Muscle of arm (tissue), 1 donor: ENCODE measurements at regions not wholly inside any gene's neighbourhood (a gene's known extent, or its start where the extent isn't known, plus 50 kb on each side); places are given as distances from the start of the nearest gene placed in this dataset.
"Not testable (repeated sequence)": the region's sequence is repeated elsewhere in the genome, so short reads cannot be mapped to it uniquely, and the experiment has no call there.

Experiments
- DNase-seq: peaks from one replicate; pipeline ENCODE4 v3.0.0-alpha.2; 2013

- no peak for DNase-seq
Measured at GRCh38 chr18:30450927-30451326, 591.6 kb downstream of the DSC3 start.

DNA sequence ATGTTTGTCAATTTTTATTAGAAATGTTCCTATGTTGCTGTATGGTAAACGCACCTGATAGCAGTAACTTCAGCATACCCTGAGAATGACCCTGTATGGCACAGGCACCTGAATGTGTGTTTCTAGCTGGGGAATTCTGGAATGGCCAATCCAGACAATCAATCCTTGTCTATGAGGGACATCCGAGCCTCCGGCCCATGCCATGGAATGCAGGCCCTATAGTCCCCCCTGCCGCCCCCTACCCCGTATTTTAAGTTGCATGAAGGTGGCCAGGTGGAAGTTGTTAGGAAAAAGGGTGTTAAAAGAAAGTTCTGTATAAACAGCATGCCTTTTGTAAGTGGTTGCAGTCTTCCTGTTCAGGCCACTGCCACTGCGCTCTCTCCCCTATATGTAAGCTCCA is 595.9 kb downstream of the DSC3 start:
- no peak for DNase-seq

DNA sequence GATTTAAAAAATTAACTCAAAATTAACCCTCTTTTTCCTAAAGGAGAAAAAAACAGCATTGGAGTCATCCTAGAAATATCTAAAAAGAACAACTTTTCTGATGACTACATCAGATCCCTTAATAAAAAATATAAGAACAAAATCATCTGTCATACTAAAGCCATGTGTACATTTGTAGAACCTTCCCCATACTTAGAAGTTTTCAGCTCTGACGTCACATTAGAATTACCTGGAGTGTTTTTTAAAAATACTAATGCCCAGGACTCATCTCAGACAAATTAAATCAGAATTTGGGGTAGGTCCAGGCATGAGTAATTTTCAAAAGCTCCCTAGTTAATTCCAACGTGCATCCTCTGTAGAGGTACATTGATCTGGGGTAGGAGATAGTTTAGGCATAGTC is 598.0 kb downstream of the DSC3 start:
- DNase-seq: no peak

- no peak for DNase-seq
Measured at GRCh38 chr18:30440351-30440750, 602.2 kb downstream of the DSC3 start.

DNA sequence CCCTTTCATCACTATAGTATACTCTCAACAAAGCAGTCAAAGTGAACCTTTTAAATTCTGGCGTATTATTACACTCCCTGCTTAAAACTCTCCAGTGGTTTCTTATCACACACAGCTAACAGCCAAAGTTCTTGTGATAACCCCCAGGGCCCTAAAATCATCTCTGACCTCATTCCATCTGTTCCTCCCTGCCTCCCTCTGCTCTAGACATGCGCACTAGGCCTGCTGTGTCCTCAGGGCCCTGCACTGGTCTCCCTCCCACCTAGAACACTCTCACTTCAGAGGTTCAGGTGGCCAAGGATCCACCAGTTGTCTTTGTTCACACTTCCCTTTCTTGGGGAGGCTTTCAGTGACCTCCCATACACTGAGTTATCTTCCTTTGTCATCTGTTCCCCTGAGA is 603.4 kb downstream of the DSC3 start:
- DNase-seq: no peak

DNA sequence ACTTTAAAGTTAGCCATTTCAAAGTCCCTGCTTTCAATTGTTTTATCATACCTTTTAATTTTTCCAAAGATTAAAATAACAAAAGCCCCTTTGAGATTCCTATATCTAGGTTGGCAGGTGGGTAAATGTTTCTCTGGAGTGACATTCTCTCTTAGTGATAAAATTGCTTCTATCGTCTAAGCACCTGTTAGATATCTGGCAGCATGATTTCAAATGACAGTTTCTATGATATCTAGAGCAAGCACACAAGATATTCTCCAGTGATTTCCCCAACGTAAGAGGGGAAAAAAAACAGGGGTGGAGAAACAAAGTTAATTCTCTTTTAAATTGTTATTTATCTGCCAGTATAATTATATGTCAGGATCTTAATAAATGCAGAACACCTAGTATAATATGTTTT is 610.2 kb downstream of the DSC3 start:
- DNase-seq: no peak

- DNase-seq: not testable (repeated sequence)
Measured at GRCh38 chr18:30419399-30419798, 623.1 kb downstream of the DSC3 start.

- DNase-seq: no peak
Measured at GRCh38 chr18:30415903-30416302, 626.6 kb downstream of the DSC3 start.

DNA sequence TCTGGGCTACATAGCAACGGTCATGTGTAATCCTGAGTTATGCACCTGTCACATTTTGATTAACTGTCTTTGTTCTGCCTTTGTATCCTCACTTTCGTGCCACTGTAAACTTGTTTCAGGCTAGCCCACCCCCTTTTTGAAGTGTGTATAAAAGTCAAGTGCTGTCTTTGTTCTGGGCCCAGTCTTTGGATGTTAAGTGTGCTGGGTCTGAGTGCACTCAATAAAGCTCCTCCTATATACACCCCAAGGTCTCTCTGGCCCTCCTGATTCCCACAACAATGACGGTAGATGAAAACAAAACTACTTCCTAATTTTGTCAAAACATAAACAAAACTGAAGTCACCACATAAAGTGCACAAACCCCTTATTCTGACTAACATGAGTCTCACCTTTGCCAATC is 633.4 kb downstream of the DSC3 start:
- DNase-seq: no peak

- DNase-seq: no peak
Measured at GRCh38 chr18:30406728-30407127, 635.8 kb downstream of the DSC3 start.

GRCh38 chr18:30405038-30405437 is 637.5 kb downstream of the DSC3 start:
- no peak for DNase-seq

GRCh38 chr18:30404422-30404821 is 638.1 kb downstream of the DSC3 start:
- DNase-seq: no peak

- DNase-seq: no peak
Measured at GRCh38 chr18:30403278-30403677, 639.3 kb downstream of the DSC3 start.

- DNase-seq: no peak
Measured at GRCh38 chr18:30387401-30387800, 655.1 kb downstream of the DSC3 start.

DNA sequence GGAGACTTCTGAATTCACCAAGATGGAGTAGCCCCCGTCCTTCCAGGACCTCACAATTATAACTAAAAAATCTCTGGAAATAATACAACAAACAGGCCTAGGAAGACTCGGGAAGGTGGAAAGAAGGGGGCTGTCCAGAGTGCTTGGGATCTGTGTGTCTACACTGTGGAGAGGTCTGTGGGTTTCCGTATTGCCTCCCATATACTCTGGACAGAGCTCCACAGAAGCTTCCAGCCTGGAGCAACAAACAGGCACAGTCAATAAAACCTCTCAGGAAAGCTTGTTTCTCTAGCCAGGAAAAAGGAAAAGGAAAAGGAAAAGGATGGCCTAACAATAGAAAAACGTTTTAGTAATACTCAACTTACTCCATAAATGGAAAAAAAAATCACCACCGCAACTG is 655.9 kb downstream of the DSC3 start:
- no peak for DNase-seq

GRCh38 chr18:30385684-30386083 is 656.9 kb downstream of the DSC3 start:
- DNase-seq: no peak

GRCh38 chr18:30381826-30382225 is 660.7 kb downstream of the DSC3 start:
- DNase-seq: no peak

- DNase-seq: no peak
Measured at GRCh38 chr18:30378097-30378496, 664.4 kb downstream of the DSC3 start.

DNA sequence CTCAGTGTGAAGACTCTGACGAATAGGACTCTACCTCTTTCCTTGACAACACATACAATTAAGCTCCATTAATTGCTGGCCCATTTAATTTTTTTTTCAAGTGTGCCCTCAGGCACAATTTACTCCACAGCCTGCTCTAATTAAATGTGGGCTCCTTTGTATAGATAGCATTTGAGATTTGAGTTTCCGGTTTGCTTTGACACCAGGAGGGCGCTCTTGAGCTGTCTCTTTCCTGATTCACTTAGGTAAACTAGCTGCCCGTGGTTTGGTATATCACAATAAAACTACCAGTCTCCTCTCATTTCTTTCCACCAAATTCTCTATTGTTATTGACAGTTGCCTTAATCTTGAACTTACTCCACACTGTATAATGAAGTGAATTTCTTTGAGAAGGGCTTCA is 666.0 kb downstream of the DSC3 start:
- DNase-seq: no peak

DNA sequence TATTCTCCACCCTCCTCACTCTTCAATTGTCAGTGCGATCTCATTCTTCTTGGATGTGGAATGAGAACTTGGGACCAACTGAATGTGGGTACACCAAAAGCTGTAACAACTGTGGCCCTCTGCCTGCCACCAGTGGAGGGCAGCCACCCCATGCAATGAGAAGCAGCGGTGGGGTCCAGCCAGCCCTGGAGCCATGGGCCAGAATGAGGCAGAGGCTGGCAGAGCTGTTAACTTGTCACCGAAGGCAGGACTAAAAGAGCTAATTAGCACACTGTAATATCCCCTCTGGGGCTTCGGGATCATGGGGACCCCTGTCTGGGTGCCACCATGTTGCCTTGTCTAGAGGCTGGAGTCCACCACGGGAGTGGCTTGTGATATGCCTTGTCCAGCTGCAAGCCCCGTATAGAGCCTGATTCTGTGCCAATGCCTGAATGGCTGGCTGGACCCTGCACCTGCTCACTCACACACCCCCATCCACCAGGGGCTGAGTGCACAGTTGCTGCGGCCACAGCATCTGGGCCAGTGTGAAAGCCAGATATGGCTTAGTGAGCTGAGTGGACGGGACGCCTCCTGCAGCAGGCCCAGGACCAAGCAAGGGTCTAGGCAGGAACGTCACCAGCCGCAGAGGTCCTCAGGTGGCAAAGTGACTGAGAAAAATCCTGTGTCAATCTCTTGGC is 680.5 kb downstream of the DSC3 start:
- no peak for DNase-seq

GRCh38 chr18:30359521-30359920 is 683.0 kb downstream of the DSC3 start:
- no peak for DNase-seq

DNA sequence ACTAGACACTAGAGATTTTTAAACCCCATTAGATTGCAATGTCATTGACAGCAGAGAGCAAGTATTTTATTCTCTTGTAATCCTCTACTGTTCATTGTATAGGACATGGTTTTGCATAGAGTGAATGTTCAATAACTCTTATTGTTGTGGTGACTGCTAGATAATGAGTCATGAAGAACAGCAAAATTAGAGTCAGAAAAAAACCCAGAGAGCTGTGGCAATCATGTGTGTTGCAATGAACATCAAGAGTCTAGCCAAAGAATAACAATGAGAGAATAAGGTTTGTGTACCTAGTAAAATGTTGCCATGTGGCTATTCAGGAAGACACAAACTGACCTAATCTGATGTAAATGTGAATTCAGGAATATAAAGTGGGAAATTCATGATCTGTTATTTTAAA is 684.0 kb downstream of the DSC3 start:
- no peak for DNase-seq

DNA sequence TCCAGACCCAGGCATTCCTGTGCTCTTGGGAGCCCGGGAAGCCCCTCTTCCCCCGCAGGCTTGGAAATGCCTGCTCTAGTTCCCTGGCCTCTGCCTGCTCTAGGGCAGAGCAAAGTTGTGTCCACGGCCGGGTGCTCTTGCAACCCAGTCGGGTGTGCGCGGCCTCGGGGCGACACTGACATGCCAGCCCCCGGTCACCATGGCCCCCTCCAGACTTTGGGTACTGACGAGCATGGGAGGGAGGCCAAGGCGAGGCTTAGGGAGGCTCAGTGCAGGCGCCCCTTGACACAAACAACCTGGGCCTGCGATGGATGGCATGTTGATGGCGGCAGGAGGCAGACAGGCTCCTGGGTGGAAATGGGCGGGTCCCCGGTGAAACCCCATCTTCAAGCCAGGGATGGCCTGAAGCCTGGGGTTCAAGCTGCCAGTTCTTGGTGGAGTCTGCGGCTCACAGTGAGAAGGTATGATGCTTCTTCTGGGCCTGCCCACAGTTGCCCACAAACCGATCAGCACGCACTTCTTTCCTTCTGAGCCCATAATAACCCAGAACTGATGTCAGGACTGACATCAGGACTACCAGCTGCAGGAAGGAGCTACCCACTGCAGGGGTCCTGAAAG is 689.9 kb downstream of the DSC3 start:
- DNase-seq: no peak

DNA sequence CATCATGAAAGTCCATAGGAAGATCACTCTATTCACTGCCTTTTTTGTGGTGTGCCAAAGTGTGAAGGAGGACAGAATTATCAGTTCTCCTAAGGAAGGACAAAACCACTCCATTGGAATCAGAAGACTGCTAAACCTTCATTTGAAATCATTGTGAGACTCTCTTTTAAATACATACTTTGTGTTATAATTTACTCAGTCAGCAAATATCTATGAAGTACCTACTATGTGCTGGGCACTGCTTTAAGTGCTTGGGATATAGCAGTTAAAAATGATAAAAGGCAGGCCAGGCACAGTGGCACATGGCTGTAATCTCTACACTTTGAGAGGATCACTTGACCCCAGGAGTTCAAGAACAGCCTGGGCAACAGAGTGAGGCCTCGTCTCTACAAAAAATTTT is 692.3 kb downstream of the DSC3 start:
- DNase-seq: no peak
